Parathyroid adenoma (tissue), 2 donors: ENCODE measurements at regions not wholly inside any gene's neighbourhood (a gene's known extent, or its start where the extent isn't known, plus 50 kb on each side); places are given as distances from the start of the nearest gene placed in this dataset.

Experiments used
- H2AFZ ChIP-seq: fragments of 300-600 bp; sonication (generic); one replicate; pipeline ENCODE4 v1.7.0; 2017; ENCODE audit warnings: antibody characterized with exemption, mild to moderate bottlenecking
- H3K27ac ChIP-seq: fragments of 300-600 bp; sonication (generic); one replicate; pipeline ENCODE4 v1.7.0; 2017
- H3K27me3 ChIP-seq: fragments of 300-600 bp; sonication (generic); one replicate; pipeline ENCODE4 v1.7.0; 2017; ENCODE audit warnings: low read length; ENCODE audit not compliant: control insufficient read depth, insufficient read depth
- H3K36me3 ChIP-seq: fragments of 300-600 bp; sonication (generic); one replicate; pipeline ENCODE4 v1.7.0; 2017; ENCODE audit warnings: low read length; ENCODE audit not compliant: control insufficient read depth, insufficient read depth
- H3K4me1 ChIP-seq: fragments of 300-600 bp; sonication (generic); one replicate; pipeline ENCODE4 v1.7.0; 2017; ENCODE audit warnings: control low read depth
- H3K4me2 ChIP-seq: fragments of 300-600 bp; sonication (generic); one replicate; pipeline ENCODE4 v1.7.0; 2017; ENCODE audit warnings: low read length
- H3K4me3 ChIP-seq: fragments of 300-600 bp; sonication (generic); one replicate; pipeline ENCODE4 v1.7.0; 2017; ENCODE audit warnings: low read depth, low read length
- H3K79me2 ChIP-seq: fragments of 300-600 bp; sonication (generic); one replicate; pipeline ENCODE4 v1.7.0; 2017; ENCODE audit warnings: control low read depth
- H3K9ac ChIP-seq: fragments of 300-600 bp; sonication (generic); one replicate; pipeline ENCODE4 v1.7.0; 2017; ENCODE audit warnings: mild to moderate bottlenecking
- H3K9me3 ChIP-seq: fragments of 300-600 bp; sonication (generic); one replicate; pipeline ENCODE4 v1.7.0; 2017; ENCODE audit warnings: low read length; ENCODE audit not compliant: control insufficient read depth
- CTCF ChIP-seq: fragments of 300-600 bp; sonication (generic); IDR thresholded peaks from one replicate; pipeline ENCODE4 v1.7.0; 2017; ENCODE audit warnings: antibody characterized with exemption, mild to moderate bottlenecking
- donor health status: primary hyperparathyroidism.

- H3K27ac ChIP-seq = no peak overlapping the region
- no peak overlapping the region for H3K9ac ChIP-seq
- no peaks in the 10 kb centered on the region for H3K36me3 ChIP-seq
- H3K4me3 ChIP-seq = no peak overlapping the region
- no peaks in the 10 kb centered on the region for H3K9me3 ChIP-seq
- no peak for TF ChIP-seq CTCF
- H3K79me2 ChIP-seq = no peaks in the 10 kb centered on the region
- H3K27me3 ChIP-seq = no peaks in the 10 kb centered on the region
- H3K4me1 ChIP-seq = no peaks in the 10 kb centered on the region
- H2AFZ ChIP-seq = no peak overlapping the region
- no peak overlapping the region for H3K4me2 ChIP-seq
These were observed 101.7 kb upstream of the TMEM26 start for GRCh38 chr10:61554925-61555324.

DNA sequence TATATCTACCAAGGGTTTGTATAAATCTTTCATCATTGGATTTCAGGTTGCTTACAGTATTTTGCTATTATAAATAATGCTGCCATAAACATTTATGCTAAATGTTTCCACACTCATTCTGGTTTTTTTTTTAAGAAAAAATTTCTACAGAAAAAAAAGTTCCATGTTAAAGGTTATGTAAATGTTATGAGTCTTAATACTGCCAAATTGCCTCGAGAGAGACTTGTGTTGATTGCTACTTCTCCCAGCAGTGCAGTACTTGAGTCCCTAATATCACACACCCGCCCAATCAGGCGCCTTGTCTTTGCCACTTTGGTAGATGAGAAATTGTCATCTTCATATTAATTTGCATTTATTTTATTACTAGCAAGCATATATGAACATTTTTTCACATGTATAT lies 96.7 kb upstream of the TMEM26 start:
- Histone ChIP-seq H3K36me3 (no peaks in the 10 kb centered on the region), H3K4me2 (no peak overlapping the region), H3K4me3 (no peak overlapping the region), H2AFZ (no peak overlapping the region), H3K27ac (no peak overlapping the region), H3K79me2 (no peaks in the 10 kb centered on the region), H3K27me3 (no peaks in the 10 kb centered on the region), H3K4me1 (no peaks in the 10 kb centered on the region), H3K9ac (no peak overlapping the region), H3K9me3 (no peaks in the 10 kb centered on the region)
- TF ChIP-seq CTCF = no peak

DNA sequence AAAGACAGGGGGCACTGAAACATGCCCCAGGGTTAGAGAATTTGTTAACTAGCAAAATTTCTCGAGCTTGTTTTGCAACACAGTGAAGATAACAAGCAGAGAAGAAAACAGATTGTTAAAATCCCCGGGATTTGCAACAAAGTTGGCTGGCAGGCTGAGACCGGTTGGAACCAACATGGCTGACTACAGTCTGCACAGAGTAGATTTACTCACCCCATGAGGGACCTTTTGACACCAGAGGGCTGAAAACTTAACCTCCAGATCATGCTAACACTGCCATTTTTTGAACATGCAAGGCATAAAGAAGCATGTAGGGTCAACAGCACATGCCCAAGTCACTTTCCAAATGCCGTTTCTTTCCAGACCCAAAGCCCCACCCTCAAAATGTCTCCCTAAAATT lies 95.2 kb upstream of the TMEM26 start:
- H3K9ac ChIP-seq = no peak overlapping the region
- no peak overlapping the region for H3K4me2 ChIP-seq
- H3K27me3 ChIP-seq = no peaks in the 10 kb centered on the region
- no peaks in the 10 kb centered on the region for H3K79me2 ChIP-seq
- no peaks in the 10 kb centered on the region for H3K4me1 ChIP-seq
- TF ChIP-seq CTCF = no peak
- H3K9me3 ChIP-seq = no peaks in the 10 kb centered on the region
- no peaks in the 10 kb centered on the region for H3K36me3 ChIP-seq
- no peak overlapping the region for H2AFZ ChIP-seq
- no peak overlapping the region for H3K4me3 ChIP-seq
- no peak overlapping the region for H3K27ac ChIP-seq

DNA sequence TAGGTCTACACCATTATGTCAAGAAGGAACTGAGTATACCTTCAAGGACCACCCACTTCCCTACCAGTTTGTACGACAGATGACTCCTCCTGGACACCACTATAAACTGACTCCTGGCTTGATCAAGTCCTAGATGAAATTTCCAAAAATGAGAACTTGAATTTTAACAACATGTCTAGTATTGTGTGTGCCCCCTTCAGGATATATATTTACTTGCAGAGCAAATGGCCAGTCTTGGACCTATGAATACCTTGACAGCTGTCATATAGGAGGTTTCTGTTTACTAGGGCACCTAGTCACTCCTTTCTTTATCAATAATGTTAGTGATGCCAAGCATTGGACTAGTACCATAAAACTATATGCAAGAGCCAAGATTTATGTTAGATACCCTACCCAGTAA lies 94.1 kb upstream of the TMEM26 start:
- Histone ChIP-seq H3K27ac (no peak overlapping the region), H3K4me1 (no peaks in the 10 kb centered on the region), H3K9me3 (no peaks in the 10 kb centered on the region), H2AFZ (no peak overlapping the region), H3K27me3 (no peaks in the 10 kb centered on the region), H3K36me3 (no peaks in the 10 kb centered on the region), H3K4me2 (no peak overlapping the region), H3K79me2 (no peaks in the 10 kb centered on the region), H3K9ac (no peak overlapping the region), H3K4me3 (no peak overlapping the region)
- TF ChIP-seq CTCF = no peak

DNA sequence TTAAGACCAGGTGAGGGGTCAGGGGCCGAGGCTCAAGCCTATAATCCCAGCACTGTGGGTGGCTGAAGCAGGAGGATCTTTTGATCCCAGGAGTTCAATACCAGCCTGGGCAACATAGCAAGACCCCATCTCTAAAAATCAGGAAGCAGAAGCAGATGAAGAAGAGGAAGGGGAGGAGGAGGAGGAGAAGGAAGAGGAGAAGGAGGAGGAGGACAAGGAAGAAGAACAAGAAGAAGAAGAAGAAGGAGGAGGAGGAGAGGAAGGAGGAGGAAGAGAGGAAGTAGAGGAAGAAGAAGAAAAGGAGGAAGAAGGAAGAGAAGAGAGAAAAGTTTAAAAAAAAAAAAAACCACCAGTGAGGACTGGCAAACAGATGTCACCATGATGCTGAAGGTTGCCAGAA lies 92.0 kb upstream of the TMEM26 start:
- TF ChIP-seq CTCF = no peak
- Histone ChIP-seq H3K27ac (no peak overlapping the region), H3K4me2 (no peak overlapping the region), H3K4me3 (no peak overlapping the region), H2AFZ (no peak overlapping the region), H3K4me1 (no peaks in the 10 kb centered on the region), H3K9ac (no peak overlapping the region), H3K27me3 (no peaks in the 10 kb centered on the region), H3K36me3 (no peaks in the 10 kb centered on the region), H3K79me2 (no peaks in the 10 kb centered on the region), H3K9me3 (no peaks in the 10 kb centered on the region)
